ENCODE measurements at regions not wholly inside any gene's neighbourhood (a gene's known extent, or its start where the extent isn't known, plus 50 kb on each side); places are given as distances from the start of the nearest gene placed in this dataset.
"Not testable (repeated sequence)": the region's sequence is repeated elsewhere in the genome, so short reads cannot be mapped to it uniquely, and the experiment has no call there.

GRCh38 chr2:17460371-17461086 lies 57.7 kb downstream of the RAD51AP2 start:
- no peak for TF ChIP-seq CTCF (IDR thresholded peaks at IDR 0.05)
- no peak overlapping the region for H3K4me3 Mint-ChIP-seq (ENCODE audit: unreplicated experiment)
- no peaks in the 10 kb centered on the region for H3K4me1 Mint-ChIP-seq (ENCODE audit: unreplicated experiment)
- no peaks in the 10 kb centered on the region for H3K36me3 Mint-ChIP-seq (ENCODE audit: unreplicated experiment)
- DNase-seq (ENCODE audit: extremely low spot score, unreplicated experiment): no peak
- no peak overlapping the region for H3K27ac Mint-ChIP-seq (ENCODE audit: unreplicated experiment)
- H3K27me3 Mint-ChIP-seq (ENCODE audit: unreplicated experiment): no peaks in the 10 kb centered on the region
- H3K9me3 Mint-ChIP-seq (ENCODE audit: unreplicated experiment): no peaks in the 10 kb centered on the region

GRCh38 chr2:17455343-17455742 lies 62.9 kb downstream of the RAD51AP2 start:
- Mint-ChIP-seq H3K9me3 (ENCODE audit: unreplicated experiment) (no peaks in the 10 kb centered on the region), H3K4me1 (ENCODE audit: unreplicated experiment) (no peaks in the 10 kb centered on the region), H3K4me3 (ENCODE audit: unreplicated experiment) (no peak overlapping the region), H3K27ac (ENCODE audit: unreplicated experiment) (no peak overlapping the region), H3K27me3 (ENCODE audit: unreplicated experiment) (no peaks in the 10 kb centered on the region), H3K36me3 (ENCODE audit: unreplicated experiment) (no peaks in the 10 kb centered on the region)
- no peak for TF ChIP-seq CTCF (IDR thresholded peaks at IDR 0.05)
- no peak for DNase-seq (ENCODE audit: extremely low spot score, unreplicated experiment)

GRCh38 chr2:17446191-17446590 lies 72.0 kb downstream of the RAD51AP2 start:
- not testable (repeated sequence) for H3K4me3 Mint-ChIP-seq (ENCODE audit: unreplicated experiment); H3K36me3 Mint-ChIP-seq (ENCODE audit: unreplicated experiment); H3K27me3 Mint-ChIP-seq (ENCODE audit: unreplicated experiment); H3K27ac Mint-ChIP-seq (ENCODE audit: unreplicated experiment); H3K4me1 Mint-ChIP-seq (ENCODE audit: unreplicated experiment); DNase-seq (ENCODE audit: extremely low spot score, unreplicated experiment)
- peaks cover 20% of the 10 kb centered on the region for H3K9me3 Mint-ChIP-seq (ENCODE audit: unreplicated experiment)

GRCh38 chr2:17445744-17446143 lies 72.5 kb downstream of the RAD51AP2 start:
- no peak for DNase-seq (ENCODE audit: extremely low spot score, unreplicated experiment)
- H3K27ac Mint-ChIP-seq (ENCODE audit: unreplicated experiment): no peak overlapping the region
- no peaks in the 10 kb centered on the region for H3K36me3 Mint-ChIP-seq (ENCODE audit: unreplicated experiment)
- H3K4me1 Mint-ChIP-seq (ENCODE audit: unreplicated experiment): no peaks in the 10 kb centered on the region
- no peaks in the 10 kb centered on the region for H3K27me3 Mint-ChIP-seq (ENCODE audit: unreplicated experiment)
- H3K9me3 Mint-ChIP-seq (ENCODE audit: unreplicated experiment): peaks cover 20% of the 10 kb centered on the region
- no peak for TF ChIP-seq CTCF (IDR thresholded peaks at IDR 0.05)
- H3K4me3 Mint-ChIP-seq (ENCODE audit: unreplicated experiment): no peak overlapping the region

GRCh38 chr2:17442334-17442733 lies 75.9 kb downstream of the RAD51AP2 start:
- Mint-ChIP-seq H3K27ac (ENCODE audit: unreplicated experiment) (no peak overlapping the region), H3K9me3 (ENCODE audit: unreplicated experiment) (peaks cover 4% of the 10 kb centered on the region), H3K4me1 (ENCODE audit: unreplicated experiment) (no peaks in the 10 kb centered on the region), H3K36me3 (ENCODE audit: unreplicated experiment) (no peaks in the 10 kb centered on the region), H3K4me3 (ENCODE audit: unreplicated experiment) (no peak overlapping the region), H3K27me3 (ENCODE audit: unreplicated experiment) (no peaks in the 10 kb centered on the region)
- no peak for DNase-seq (ENCODE audit: extremely low spot score, unreplicated experiment)
- no peak for TF ChIP-seq CTCF (IDR thresholded peaks at IDR 0.05)

Measured in osteocyte (in vitro differentiated cells).